Esophagus (tissue), 2 donors: ENCODE measurements at regions not wholly inside any gene's neighbourhood (a gene's known extent, or its start where the extent isn't known, plus 50 kb on each side); places are given as distances from the start of the nearest gene placed in this dataset.

Experiments
- H3K27ac ChIP-seq, 2 donors: one replicate each; pipeline ENCODE4 v1.5.1; 2013; ENCODE audit warnings: low read depth in 2 of 2, mild to moderate bottlenecking in 2 of 2, inconsistent platforms in 1 of 2, low read length in 1 of 2, moderate library complexity in 1 of 2
- H3K27me3 ChIP-seq, 2 donors: one replicate each; pipeline ENCODE4 v1.6.1; 2013; ENCODE audit warnings: low read length in 2 of 2, control low read depth in 1 of 2, mild to moderate bottlenecking in 1 of 2; ENCODE audit not compliant: insufficient read depth in 2 of 2, control insufficient read depth in 1 of 2
- H3K36me3 ChIP-seq, 2 donors: one replicate each; pipeline ENCODE4 v1.6.1; 2013; ENCODE audit warnings: low read length in 1 of 2; ENCODE audit not compliant: control insufficient read depth in 2 of 2, insufficient read depth in 2 of 2
- H3K4me1 ChIP-seq, 2 donors: one replicate each; pipeline ENCODE4 v1.6.1; 2013; ENCODE audit warnings: low read length in 1 of 2; ENCODE audit not compliant: control insufficient read depth in 2 of 2, insufficient read depth in 2 of 2
- H3K4me3 ChIP-seq, 2 donors: one replicate each; pipeline ENCODE4 v1.5.1; 2013; ENCODE audit warnings: low read length in 2 of 2, mild to moderate bottlenecking in 2 of 2, low read depth in 1 of 2, moderate library complexity in 1 of 2
- H3K9me3 ChIP-seq, 2 donors: one replicate each; pipeline ENCODE4 v1.6.1; 2013; ENCODE audit warnings: mild to moderate bottlenecking in 2 of 2, low read depth in 1 of 2, low read length in 1 of 2, moderate library complexity in 1 of 2; ENCODE audit not compliant: control insufficient read depth in 2 of 2, insufficient read depth in 1 of 2
- WGBS, 2 donors: extraction: QIAGEN DNeasy Blood & Tissue Kit; methylation state at CpG; one replicate each; pipeline ENCODE4 v1.1.7; 2013; 5-methylcytosine and 5-hydroxymethylcytosine counted together
- donor health status: healthy with polysubstance abuse.
- donor health status: Bipolar disorder and iron deficiency.

DNA sequence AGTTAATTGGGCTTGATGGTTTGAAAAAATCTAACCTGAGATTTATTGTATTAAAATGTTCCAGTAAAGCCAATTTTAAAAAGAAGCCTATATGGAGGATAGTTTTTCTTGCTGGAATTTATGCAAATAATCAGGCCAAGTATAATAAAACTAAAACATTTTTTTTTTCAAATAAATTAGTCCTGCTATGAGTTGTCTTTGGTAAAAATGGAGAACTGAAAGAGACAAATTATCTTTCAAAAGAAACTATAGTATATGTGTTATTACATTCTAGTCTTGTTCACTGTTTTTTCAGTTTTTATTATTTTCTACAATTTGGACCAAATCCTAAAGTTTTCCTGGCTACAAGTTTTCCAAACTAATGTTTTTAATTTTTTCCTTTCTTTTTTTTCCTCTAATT, 468.9 kb downstream of the UQCRFS1 start:
- H3K4me1 ChIP-seq, result no peaks in the 10 kb centered on the region
- no peaks in the 10 kb centered on the region for H3K9me3 ChIP-seq

DNA sequence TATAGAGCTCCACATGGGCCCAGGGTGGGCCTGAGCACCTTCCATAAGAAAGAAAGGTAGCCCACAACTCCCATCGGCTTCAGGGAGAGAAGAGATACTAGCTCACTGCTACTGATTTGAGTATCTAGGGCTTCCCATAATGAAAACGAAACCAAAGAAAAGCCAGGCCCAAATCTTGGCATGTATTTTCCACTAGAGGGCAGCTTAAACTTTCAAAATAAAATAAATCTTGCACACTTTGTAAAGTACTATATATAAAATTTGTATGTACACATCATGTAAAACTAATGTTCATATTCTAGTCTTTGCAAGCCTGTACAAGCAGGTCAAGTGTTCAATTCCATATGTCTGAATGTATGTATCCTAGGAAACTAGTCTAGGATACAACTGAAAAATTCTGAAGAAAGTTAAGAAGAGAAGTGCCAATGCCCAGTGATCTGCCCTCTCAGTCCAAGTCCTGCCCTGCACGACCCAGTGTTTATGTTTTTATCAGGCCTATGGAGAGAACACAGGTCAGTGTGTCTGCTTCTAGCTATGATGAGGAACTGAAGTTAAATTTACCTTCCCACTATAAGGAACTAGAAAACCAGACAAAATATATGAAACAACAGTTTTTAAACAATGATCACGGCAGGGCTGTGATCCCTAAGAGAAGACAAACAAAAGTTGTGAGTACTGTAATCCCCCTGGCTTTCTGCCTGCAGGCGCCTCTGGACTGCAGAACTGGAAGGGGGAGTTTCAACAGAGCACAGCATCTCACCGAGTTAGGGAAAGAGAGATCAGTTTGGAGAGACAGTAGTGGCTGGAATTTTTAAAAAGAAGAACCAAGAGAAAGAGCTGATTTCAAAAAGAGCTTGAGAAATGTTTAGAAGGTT, 475.7 kb downstream of the UQCRFS1 start:
- WGBS, 2 donors, result 11 to 16% methylated on average over 6 of the region's 6 CpGs
- no peaks in the 10 kb centered on the region for H3K27me3 ChIP-seq
- H3K27ac ChIP-seq, result no peak overlapping the region
- no peak overlapping the region for H3K4me3 ChIP-seq
- H3K9me3 ChIP-seq, result no peaks in the 10 kb centered on the region
- no peaks in the 10 kb centered on the region for H3K4me1 ChIP-seq
- no peaks in the 10 kb centered on the region for H3K36me3 ChIP-seq

More for the DNA sequence above, 468.9 kb downstream of the UQCRFS1 start:
- no peaks in the 10 kb centered on the region for H3K36me3 ChIP-seq
- no peak overlapping the region for H3K4me3 ChIP-seq
- no peaks in the 10 kb centered on the region for H3K27me3 ChIP-seq
- no peak overlapping the region for H3K27ac ChIP-seq

DNA sequence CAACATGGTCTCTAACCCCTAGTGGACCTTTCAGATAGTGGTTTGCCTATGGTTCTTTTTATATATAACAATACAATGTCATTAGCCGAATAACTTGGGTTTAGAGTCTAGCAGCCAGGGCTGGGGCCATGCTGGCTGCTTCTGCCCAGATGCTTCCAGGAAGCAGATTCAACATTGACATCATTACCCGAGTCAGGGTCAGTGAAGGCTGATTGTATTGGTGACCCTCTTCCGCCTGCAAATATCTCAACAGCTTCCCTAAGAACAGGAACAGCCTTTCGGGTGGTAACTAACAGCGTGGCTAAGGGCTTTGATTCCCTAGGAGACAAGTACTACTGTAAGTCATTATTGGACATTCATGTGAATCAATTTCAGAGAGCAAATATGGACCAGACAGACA, 476.4 kb downstream of the UQCRFS1 start:
- no peaks in the 10 kb centered on the region for H3K4me1 ChIP-seq
- 82 to 85% methylated on average over 5 of the region's 5 CpGs for WGBS, 2 donors
- no peak overlapping the region for H3K27ac ChIP-seq
- no peak overlapping the region for H3K4me3 ChIP-seq
- no peaks in the 10 kb centered on the region for H3K36me3 ChIP-seq
- no peaks in the 10 kb centered on the region for H3K9me3 ChIP-seq
- no peaks in the 10 kb centered on the region for H3K27me3 ChIP-seq

DNA sequence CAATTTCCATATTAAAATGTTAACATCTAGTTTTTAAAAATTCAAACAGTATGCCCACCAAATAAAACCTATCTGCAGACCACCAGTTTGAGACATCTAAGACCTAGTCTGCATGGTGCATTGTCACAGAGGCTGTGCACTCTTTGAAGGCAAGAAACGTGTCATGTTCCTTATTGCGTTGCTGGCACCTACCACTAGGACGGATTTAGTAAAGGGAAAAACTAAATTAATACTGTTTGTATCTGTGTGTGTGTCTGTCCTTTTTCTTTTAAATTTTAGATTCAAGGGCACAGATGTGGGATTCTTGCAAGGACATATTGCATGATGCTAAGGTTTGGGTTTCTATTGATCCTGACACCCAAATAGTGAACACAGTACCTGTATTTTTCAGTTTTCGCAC, 481.4 kb downstream of the UQCRFS1 start:
- H3K27me3 ChIP-seq, result peaks cover 0 to 2% of the 10 kb centered on the region in 2 donors
- WGBS, 2 donors, result 58 to 87% methylated on average over 4 of the region's 4 CpGs
- no peaks in the 10 kb centered on the region for H3K4me1 ChIP-seq
- H3K36me3 ChIP-seq, result no peaks in the 10 kb centered on the region
- H3K9me3 ChIP-seq, result peaks cover 0 to 12% of the 10 kb centered on the region in 2 donors
- H3K27ac ChIP-seq, result no peak overlapping the region
- H3K4me3 ChIP-seq, result no peak overlapping the region

DNA sequence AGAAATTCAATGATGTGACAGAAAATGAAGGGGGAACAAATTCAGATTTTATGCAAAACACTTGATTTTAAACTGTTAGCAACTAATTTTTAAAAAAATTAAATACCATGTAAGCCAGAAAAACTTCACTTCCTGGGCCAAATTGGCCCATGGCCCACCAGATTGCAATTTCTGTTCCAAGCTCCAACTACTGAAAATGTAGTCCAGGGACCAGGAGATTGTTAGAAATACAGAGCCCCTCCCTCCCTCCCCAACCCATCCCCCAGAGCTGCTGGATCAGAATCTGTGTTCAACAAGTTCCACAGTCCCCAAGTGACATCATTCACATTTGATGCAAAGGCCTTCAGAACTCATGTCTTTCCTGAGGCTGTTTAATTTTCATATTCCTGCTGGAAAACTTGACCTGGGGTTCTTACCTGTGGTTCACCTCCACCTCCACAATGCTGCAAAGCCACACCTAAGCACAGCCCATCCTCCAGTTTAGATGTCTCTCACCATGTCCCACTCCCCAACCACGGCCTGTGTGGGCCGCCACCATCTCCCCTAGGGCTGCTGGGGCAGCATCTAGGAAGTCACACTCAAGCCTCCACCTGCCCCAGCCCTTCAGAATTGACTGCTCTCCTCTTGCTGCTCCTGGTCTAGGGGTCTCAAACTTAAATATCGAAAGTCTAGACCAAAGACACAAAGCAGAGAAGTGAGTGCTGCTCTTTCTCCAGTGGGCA, 482.0 kb downstream of the UQCRFS1 start:
- H3K27ac ChIP-seq, result no peak overlapping the region
- H3K36me3 ChIP-seq, result no peaks in the 10 kb centered on the region
- 72 to 85% methylated on average over 3 of the region's 3 CpGs for WGBS, 2 donors
- peaks cover 0 to 2% of the 10 kb centered on the region in 2 donors for H3K27me3 ChIP-seq
- H3K4me3 ChIP-seq, result no peak overlapping the region
- H3K9me3 ChIP-seq, result peaks cover 0 to 12% of the 10 kb centered on the region in 2 donors
- H3K4me1 ChIP-seq, result no peaks in the 10 kb centered on the region

DNA sequence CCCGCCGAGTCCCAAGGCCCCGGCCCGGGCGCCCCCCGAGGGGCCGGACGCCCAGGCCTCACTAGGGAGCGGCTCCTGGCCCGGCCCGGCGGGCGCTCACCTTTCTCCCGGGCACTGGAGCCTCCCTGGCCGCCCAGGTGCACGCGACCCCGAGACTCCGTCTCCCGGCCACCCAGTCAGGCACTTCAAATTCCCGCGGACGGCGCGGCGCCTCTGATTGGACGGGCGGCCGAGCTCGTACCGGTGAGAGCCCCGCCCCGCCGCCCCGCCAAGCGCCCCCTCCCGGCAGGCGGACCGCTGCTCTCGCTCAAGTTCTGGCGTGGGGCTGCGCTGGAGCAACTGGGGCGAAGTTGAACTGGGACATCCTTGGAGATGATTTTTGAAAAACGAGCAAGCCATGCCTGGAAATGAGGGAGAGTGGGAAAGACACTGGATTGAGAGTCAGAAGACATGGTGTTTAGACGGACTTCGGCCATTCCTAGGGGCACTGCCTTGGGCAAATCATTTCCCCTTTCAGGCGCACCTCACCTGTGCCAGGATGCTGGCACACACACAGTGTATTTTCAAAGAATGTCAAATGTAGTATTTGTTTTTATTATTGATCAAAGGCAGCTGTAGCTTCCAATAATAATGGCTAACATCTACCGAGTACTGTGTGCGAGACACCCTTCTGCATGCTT, 485.3 kb downstream of the UQCRFS1 start:
- no peaks in the 10 kb centered on the region for H3K36me3 ChIP-seq
- peaks cover 0 to 12% of the 10 kb centered on the region in 2 donors for H3K9me3 ChIP-seq
- no peak overlapping the region for H3K4me3 ChIP-seq
- WGBS, 2 donors, result 14 to 24% methylated on average over 47 to 49 of the region's 49 CpGs
- H3K4me1 ChIP-seq, result no peaks in the 10 kb centered on the region
- no peak overlapping the region for H3K27ac ChIP-seq
- peaks cover 0 to 2% of the 10 kb centered on the region in 2 donors for H3K27me3 ChIP-seq

DNA sequence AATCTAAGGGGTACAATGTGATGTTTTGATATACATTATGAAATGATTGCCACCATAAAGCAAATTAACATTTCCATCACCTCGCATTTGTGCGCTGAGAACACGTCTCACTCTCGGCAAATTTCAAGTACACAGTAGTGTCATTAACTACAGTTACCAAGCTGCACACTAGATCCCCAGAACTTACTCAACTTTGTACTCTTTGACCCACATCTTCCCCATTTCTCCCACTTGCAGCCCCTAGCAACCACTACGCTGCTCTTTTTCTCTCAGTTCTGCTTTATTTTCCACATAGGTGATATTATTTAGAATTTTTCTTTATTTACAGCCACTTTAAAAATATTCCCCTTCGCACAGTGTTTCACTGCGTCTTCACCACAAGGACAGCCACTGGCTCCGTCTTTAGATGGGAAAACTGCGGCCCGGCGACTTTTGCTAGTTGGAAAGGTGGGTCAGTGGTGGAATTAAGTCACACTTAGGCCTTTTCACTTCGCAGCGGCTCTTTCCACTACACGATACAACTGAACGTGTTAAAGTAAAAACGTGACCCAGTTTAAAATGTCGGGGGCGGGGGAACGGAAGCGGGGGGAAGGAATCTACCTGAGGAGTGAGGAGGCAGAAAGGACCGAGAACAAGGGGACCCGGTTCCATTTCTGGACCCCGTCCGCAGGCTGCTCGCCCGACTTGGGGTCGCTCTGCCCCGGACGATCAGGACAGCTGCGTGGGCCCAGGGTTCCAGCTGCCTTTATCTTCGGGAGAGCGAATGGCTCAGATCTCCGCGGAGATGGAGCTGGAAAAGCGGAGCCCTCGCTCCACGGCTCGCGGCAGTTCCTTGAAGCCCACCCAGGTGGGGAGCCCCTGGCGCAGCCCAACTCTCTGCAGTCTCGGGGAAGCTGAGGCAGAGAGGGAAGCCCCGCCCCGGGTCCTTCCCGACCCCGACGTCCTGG, 486.1 kb downstream of the UQCRFS1 start:
- WGBS, 2 donors, result 22 to 44% methylated on average over 46 of the region's 46 CpGs
- no peak overlapping the region for H3K4me3 ChIP-seq
- H3K4me1 ChIP-seq, result no peaks in the 10 kb centered on the region
- peaks cover 0 to 12% of the 10 kb centered on the region in 2 donors for H3K9me3 ChIP-seq
- H3K27ac ChIP-seq, result no peak overlapping the region
- H3K36me3 ChIP-seq, result no peaks in the 10 kb centered on the region
- H3K27me3 ChIP-seq, result peaks cover 0 to 2% of the 10 kb centered on the region in 2 donors

DNA sequence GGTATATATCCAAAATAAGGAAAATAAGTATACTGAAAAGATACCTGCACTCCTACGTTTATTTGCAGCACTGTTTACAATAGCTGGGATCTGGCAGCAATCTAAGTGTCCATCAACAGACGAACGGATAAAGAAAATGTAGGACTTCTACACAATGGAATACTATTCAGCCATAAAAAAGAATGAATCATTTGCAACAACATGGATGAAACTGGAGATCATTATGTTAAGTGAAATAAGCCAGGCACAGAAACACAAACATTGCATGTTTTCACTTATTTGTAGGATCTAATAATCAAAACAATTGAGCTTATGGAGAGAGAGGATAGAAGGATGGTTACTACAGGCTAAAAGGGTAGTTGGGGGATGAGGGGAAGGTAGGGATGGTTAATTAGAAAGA, 494.0 kb downstream of the UQCRFS1 start:
- Histone ChIP-seq H3K9me3 (no peaks in the 10 kb centered on the region), H3K36me3 (no peaks in the 10 kb centered on the region), H3K27ac (no peak overlapping the region), H3K27me3 (no peaks in the 10 kb centered on the region), H3K4me1 (no peaks in the 10 kb centered on the region), H3K4me3 (no peak overlapping the region)
- 88% methylated on average over 3 of the region's 3 CpGs for WGBS, 2 donors

DNA sequence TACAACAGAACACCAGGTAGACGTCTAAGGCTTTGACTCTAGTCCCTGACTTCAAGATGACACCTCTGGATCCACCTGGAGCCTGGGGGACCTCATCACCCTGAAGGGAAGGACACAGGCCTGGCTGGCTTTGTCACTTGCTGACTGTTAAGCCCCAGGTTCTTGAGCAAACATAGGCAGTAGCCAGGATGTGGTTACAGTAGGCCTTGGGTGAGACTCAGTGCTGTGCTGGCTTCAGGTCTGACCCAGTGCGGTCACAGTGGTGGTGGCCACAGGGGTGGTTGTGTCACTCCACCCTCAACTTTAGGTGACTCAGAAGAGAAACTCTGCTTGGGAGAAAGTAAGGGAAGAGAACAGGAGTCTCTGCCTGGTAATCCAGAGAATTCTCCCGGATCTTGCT, 497.8 kb downstream of the UQCRFS1 start:
- no peaks in the 10 kb centered on the region for H3K9me3 ChIP-seq
- 86 to 89% methylated on average over 3 of the region's 3 CpGs for WGBS, 2 donors
- no peaks in the 10 kb centered on the region for H3K36me3 ChIP-seq
- H3K4me3 ChIP-seq, result no peak overlapping the region
- H3K27me3 ChIP-seq, result no peaks in the 10 kb centered on the region
- H3K4me1 ChIP-seq, result no peaks in the 10 kb centered on the region
- H3K27ac ChIP-seq, result no peak overlapping the region
